Glutamatergic neuron (in vitro differentiated cells): ENCODE measurements at regions not wholly inside any gene's neighbourhood (a gene's known extent, or its start where the extent isn't known, plus 50 kb on each side); places are given as distances from the start of the nearest gene placed in this dataset.

ENCODE experiments used
- DNase-seq: peaks from one replicate; pipeline ENCODE4 v3.0.0; 2022
- H3K27ac Mint-ChIP-seq: one replicate; pipeline ENCODE4 v1.8.0; 2020; ENCODE audit warnings: mild to moderate bottlenecking, mixed read lengths, inconsistent platforms; ENCODE audit not compliant: unreplicated experiment
- H3K27me3 Mint-ChIP-seq: one replicate; pipeline ENCODE4 v1.8.0; 2020; ENCODE audit warnings: mild to moderate bottlenecking, moderate library complexity, mixed read lengths, inconsistent platforms; ENCODE audit not compliant: unreplicated experiment
- H3K36me3 Mint-ChIP-seq: one replicate; pipeline ENCODE4 v1.8.0; 2020; ENCODE audit warnings: mild to moderate bottlenecking, mixed read lengths, inconsistent platforms; ENCODE audit not compliant: unreplicated experiment
- H3K4me1 Mint-ChIP-seq: one replicate; pipeline ENCODE4 v1.8.0; 2020; ENCODE audit warnings: mild to moderate bottlenecking, low read depth, mixed read lengths, inconsistent platforms; ENCODE audit not compliant: unreplicated experiment
- H3K4me3 Mint-ChIP-seq: one replicate; pipeline ENCODE4 v1.8.0; 2020; ENCODE audit warnings: mild to moderate bottlenecking, mixed read lengths, inconsistent platforms; ENCODE audit not compliant: unreplicated experiment
- H3K9me3 Mint-ChIP-seq: one replicate; pipeline ENCODE4 v1.8.0; 2020; ENCODE audit warnings: mild to moderate bottlenecking, moderate library complexity, mixed read lengths, inconsistent platforms; ENCODE audit not compliant: unreplicated experiment
- TF ChIP-seq, protein P1 (sequence below): fragments of 200-600 bp; sonication (generic); IDR thresholded peaks from one replicate; pipeline ENCODE4 v1.5.0; 2021; ENCODE audit not compliant: partially characterized antibody, unreplicated experiment

DNA sequence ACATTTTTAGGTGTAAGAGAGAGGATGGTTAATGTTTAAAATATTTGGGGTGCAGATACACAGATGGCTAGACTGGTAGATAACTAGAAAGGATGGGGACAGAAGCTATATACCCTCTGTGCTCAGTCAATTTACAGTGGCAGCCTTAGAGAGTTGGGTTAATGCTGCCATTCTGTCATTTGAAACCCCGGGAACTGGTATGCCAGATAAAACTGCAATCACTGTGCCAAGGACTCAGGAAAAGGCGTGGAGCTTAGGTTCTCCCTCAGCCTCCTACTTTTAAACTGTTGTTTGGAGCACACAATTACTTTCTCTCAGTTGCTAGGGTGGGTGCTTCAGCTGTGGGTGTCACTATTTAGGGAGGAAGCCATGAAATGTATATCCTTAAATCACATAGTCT is 90.0 kb upstream of the HNRNPU start:
- H3K27ac Mint-ChIP-seq = no peak overlapping the region
- H3K36me3 Mint-ChIP-seq = no peaks in the 10 kb centered on the region
- DNase-seq = no peak
- H3K4me1 Mint-ChIP-seq = no peaks in the 10 kb centered on the region
- H3K4me3 Mint-ChIP-seq = no peak overlapping the region
- H3K27me3 Mint-ChIP-seq = no peaks in the 10 kb centered on the region
- TF ChIP-seq, protein P1, sequence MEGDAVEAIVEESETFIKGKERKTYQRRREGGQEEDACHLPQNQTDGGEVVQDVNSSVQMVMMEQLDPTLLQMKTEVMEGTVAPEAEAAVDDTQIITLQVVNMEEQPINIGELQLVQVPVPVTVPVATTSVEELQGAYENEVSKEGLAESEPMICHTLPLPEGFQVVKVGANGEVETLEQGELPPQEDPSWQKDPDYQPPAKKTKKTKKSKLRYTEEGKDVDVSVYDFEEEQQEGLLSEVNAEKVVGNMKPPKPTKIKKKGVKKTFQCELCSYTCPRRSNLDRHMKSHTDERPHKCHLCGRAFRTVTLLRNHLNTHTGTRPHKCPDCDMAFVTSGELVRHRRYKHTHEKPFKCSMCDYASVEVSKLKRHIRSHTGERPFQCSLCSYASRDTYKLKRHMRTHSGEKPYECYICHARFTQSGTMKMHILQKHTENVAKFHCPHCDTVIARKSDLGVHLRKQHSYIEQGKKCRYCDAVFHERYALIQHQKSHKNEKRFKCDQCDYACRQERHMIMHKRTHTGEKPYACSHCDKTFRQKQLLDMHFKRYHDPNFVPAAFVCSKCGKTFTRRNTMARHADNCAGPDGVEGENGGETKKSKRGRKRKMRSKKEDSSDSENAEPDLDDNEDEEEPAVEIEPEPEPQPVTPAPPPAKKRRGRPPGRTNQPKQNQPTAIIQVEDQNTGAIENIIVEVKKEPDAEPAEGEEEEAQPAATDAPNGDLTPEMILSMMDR = no peak
- peaks cover 2% of the 10 kb centered on the region for H3K9me3 Mint-ChIP-seq

DNA sequence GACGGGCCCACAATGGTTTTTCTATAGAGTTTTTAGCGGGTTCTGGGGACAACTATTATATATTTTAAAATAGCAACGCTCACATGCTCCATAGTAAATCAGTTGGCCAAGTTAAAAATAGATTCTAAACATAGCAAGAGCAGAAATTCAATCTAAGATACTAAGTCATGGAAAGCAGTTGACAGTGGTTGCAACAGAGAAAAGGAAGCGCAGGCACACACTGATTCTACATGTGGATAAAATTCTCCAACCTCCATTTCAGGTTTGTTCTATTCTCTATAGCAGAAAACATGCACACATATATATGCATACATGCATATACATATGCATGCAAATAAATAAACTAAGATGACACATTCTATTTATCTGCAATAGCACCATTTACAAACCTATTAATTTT is 89.6 kb upstream of the HNRNPU start:
- Mint-ChIP-seq H3K4me1 (no peaks in the 10 kb centered on the region), H3K9me3 (peaks cover 2% of the 10 kb centered on the region), H3K36me3 (no peaks in the 10 kb centered on the region), H3K27me3 (no peaks in the 10 kb centered on the region), H3K4me3 (no peak overlapping the region), H3K27ac (no peak overlapping the region)
- DNase-seq = no peak
- TF ChIP-seq, protein P1 = no peak

DNA sequence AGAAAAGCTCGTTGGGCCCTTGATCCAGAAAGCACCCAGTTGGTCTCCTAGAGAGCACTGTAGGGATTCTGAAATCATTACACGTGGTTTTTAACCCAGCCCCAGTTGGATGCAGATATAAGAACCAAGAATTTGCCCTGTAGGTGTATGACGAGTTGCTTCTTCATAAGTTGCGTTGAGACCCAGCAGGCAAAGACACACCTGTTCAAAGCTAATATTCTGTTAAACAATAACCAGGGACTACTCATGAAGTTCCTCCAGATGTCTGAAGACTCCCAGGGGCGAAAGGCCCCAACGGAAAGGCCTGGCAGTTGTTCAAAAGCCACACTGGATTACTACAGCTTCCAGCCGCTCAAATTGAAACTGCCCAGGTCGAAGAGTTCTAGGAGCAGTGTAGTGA is 88.6 kb upstream of the HNRNPU start:
- H3K27ac Mint-ChIP-seq = no peak overlapping the region
- H3K36me3 Mint-ChIP-seq = no peaks in the 10 kb centered on the region
- H3K4me3 Mint-ChIP-seq = no peak overlapping the region
- TF ChIP-seq, protein P1 = no peak
- H3K9me3 Mint-ChIP-seq = peaks cover 2% of the 10 kb centered on the region
- DNase-seq = no peak
- no peaks in the 10 kb centered on the region for H3K27me3 Mint-ChIP-seq
- H3K4me1 Mint-ChIP-seq = no peaks in the 10 kb centered on the region

DNA sequence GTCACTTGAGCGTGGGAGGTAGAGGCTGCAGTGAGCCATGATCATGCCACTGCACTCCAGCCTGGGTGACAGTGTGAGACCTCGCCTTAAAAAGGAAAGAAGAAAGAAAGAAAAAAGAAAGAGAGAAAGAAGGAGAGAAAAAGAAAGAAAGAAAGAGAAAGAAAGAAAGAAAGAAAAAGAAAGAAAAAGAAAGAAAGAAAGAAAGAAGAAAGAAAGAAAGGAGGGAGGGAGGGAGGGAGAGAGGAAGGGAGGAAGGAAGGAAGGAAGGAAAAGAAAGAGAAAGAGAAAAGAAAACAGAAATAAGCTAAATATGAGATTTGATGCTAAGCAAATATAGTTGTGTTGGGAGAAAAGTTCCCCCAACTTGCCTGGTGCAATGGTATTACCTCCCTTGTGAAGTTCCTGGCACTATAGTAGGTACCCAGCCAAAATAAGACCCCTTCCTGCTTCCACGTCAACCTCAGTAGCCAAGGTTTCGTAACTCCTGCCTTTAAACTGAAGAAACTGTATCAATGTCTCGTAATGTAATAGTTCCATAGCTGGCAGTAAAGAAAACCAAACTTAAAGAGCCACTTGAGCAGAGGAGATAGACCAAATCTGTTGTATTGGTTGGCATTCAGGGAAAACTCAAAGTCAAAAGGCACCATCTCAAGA is 88.1 kb upstream of the HNRNPU start:
- H3K9me3 Mint-ChIP-seq = no peaks in the 10 kb centered on the region
- H3K4me3 Mint-ChIP-seq = no peak overlapping the region
- no peaks in the 10 kb centered on the region for H3K27me3 Mint-ChIP-seq
- TF ChIP-seq, protein P1 = no peak
- DNase-seq = no peak
- H3K36me3 Mint-ChIP-seq = no peaks in the 10 kb centered on the region
- H3K27ac Mint-ChIP-seq = no peak overlapping the region
- H3K4me1 Mint-ChIP-seq = no peaks in the 10 kb centered on the region

DNA sequence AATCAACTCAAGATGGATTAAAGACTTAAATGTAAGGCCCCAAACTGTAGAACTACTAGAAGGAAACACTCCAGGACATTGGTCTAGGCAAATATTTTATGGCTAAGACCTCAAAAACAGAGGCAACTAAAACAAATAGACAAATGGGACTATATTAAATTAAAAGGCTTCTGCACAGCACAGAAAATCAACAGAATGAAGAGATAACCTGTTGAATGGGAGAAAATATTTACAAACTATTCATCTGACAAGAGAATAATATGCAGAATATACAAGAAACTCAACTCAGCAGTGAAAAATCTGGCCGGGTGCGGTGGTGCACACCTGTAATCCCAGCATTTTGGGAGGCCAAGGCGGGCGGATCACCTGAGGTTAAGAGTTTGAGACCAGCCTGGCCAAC is 84.1 kb upstream of the HNRNPU start:
- TF ChIP-seq, protein P1 = no peak
- Mint-ChIP-seq H3K9me3 (no peaks in the 10 kb centered on the region), H3K4me1 (no peaks in the 10 kb centered on the region), H3K36me3 (no peaks in the 10 kb centered on the region), H3K27me3 (no peaks in the 10 kb centered on the region), H3K27ac (no peak overlapping the region), H3K4me3 (no peak overlapping the region)
- DNase-seq = no peak
